Cardiac muscle cell (in vitro differentiated cells and primary cell): ENCODE measurements at regions not wholly inside any gene's neighbourhood (a gene's known extent, or its start where the extent isn't known, plus 50 kb on each side); places are given as distances from the start of the nearest gene placed in this dataset.

Experiments used
- DNase-seq, 2 donors: peaks; one replicate each; pipeline versions ENCODE4 v3.0.0 to v3.0.0-alpha.2; 2010 to 2017; ENCODE audit warnings: low read depth in 1 of 2, low spot score in 1 of 2
- H3K27ac ChIP-seq: fragments of 200-600 bp; sonication (generic); 2 replicates; pipeline ENCODE4 v1.5.1; 2016
- H3K27me3 ChIP-seq: fragments of 200-600 bp; sonication (generic); 2 replicates; pipeline ENCODE4 v1.6.0; 2016; ENCODE audit warnings: control low read depth
- H3K36me3 ChIP-seq: fragments of 200-600 bp; sonication (generic); 2 replicates; pipeline ENCODE4 v1.5.1; 2016; ENCODE audit warnings: control low read depth
- H3K4me1 ChIP-seq: fragments of 200-600 bp; sonication (generic); 2 replicates; pipeline ENCODE4 v1.8.1; 2017; ENCODE audit warnings: low read depth, mild to moderate bottlenecking, mixed run types
- H3K4me3 ChIP-seq: fragments of 200-600 bp; sonication (generic); 2 replicates; pipeline ENCODE4 v1.5.1; 2016; ENCODE audit warnings: mild to moderate bottlenecking
- H3K9me3 ChIP-seq: fragments of 200-600 bp; sonication (generic); 2 replicates; pipeline ENCODE4 v1.5.1; 2017; ENCODE audit warnings: low read depth, mild to moderate bottlenecking, control low read depth
- TF ChIP-seq, protein P1 (sequence below): IDR thresholded peaks from 2 replicates; pipeline ENCODE4 v1.5.1; 2012; ENCODE audit warnings: low read depth, mild to moderate bottlenecking, low read length

DNA sequence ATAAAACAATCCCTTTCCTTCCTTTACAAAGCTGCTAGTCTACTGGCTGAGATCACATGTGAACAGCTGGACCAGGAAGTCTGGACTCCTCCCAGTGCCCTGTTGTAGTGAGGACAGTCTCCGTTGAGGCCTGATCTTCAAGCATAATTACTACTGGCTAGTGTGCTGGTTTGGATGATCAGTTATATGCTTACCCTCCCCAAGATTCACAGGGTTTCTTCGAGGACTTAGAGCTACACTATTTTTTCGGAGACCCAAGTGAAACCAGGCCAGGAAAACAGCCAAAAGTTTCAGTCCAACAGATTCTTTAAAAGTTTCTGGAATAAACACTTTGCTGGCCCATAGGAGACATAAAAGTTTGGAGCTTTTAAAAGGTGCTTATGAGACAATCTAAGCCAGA, 194.9 kb upstream of the CDH11 start:
- DNase-seq, result no peak
- Histone ChIP-seq H3K27me3 (no peaks in the 10 kb centered on the region), H3K4me3 (no peak overlapping the region), H3K4me1 (peaks cover 17% of the 10 kb centered on the region), H3K27ac (no peak overlapping the region), H3K36me3 (no peaks in the 10 kb centered on the region), H3K9me3 (no peaks in the 10 kb centered on the region)
- TF ChIP-seq, protein P1, sequence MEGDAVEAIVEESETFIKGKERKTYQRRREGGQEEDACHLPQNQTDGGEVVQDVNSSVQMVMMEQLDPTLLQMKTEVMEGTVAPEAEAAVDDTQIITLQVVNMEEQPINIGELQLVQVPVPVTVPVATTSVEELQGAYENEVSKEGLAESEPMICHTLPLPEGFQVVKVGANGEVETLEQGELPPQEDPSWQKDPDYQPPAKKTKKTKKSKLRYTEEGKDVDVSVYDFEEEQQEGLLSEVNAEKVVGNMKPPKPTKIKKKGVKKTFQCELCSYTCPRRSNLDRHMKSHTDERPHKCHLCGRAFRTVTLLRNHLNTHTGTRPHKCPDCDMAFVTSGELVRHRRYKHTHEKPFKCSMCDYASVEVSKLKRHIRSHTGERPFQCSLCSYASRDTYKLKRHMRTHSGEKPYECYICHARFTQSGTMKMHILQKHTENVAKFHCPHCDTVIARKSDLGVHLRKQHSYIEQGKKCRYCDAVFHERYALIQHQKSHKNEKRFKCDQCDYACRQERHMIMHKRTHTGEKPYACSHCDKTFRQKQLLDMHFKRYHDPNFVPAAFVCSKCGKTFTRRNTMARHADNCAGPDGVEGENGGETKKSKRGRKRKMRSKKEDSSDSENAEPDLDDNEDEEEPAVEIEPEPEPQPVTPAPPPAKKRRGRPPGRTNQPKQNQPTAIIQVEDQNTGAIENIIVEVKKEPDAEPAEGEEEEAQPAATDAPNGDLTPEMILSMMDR, result no peak

GRCh38 chr16:65315081-65315780, 193.4 kb upstream of the CDH11 start:
- H3K4me1 ChIP-seq, result peaks cover 17% of the 10 kb centered on the region
- TF ChIP-seq, protein P1, result no peak
- no peaks in the 10 kb centered on the region for H3K27me3 ChIP-seq
- no peaks in the 10 kb centered on the region for H3K9me3 ChIP-seq
- no peak overlapping the region for H3K27ac ChIP-seq
- H3K36me3 ChIP-seq, result no peaks in the 10 kb centered on the region
- no peak overlapping the region for H3K4me3 ChIP-seq
- peak in 1 of 2 donors; percentile 66 for DNase-seq

DNA sequence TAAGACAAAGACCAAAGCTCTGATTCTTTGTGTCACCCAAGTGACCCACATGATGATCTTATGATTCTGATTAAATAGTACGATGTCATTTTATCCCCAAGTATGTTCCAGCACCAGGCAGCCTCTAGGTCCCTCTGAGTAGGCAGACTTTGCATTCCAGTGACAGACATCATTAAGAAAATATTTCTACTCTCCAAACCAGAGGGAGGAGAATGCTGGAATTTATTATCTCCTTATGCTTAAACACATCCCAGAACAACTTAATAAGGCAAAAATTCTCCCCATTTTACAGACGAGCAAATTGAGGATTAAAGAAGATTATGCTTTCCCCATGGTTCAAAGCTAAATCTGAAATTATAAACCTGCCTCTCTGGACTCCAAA, 192.8 kb upstream of the CDH11 start:
- TF ChIP-seq, protein P1, result no peak
- no peak for DNase-seq
- Histone ChIP-seq H3K27me3 (no peaks in the 10 kb centered on the region), H3K27ac (no peak overlapping the region), H3K9me3 (no peaks in the 10 kb centered on the region), H3K4me1 (peaks cover 11% of the 10 kb centered on the region), H3K4me3 (no peak overlapping the region), H3K36me3 (no peaks in the 10 kb centered on the region)

GRCh38 chr16:65313936-65314626, 192.2 kb upstream of the CDH11 start:
- peaks cover 8% of the 10 kb centered on the region for H3K4me1 ChIP-seq
- H3K27ac ChIP-seq, result no peak overlapping the region
- DNase-seq, result no peak
- H3K9me3 ChIP-seq, result no peaks in the 10 kb centered on the region
- TF ChIP-seq, protein P1, result no peak
- H3K36me3 ChIP-seq, result no peaks in the 10 kb centered on the region
- H3K4me3 ChIP-seq, result no peak overlapping the region
- H3K27me3 ChIP-seq, result no peaks in the 10 kb centered on the region

- Histone ChIP-seq H3K4me1 (no peaks in the 10 kb centered on the region), H3K27me3 (no peaks in the 10 kb centered on the region), H3K27ac (no peak overlapping the region), H3K4me3 (no peak overlapping the region), H3K36me3 (no peaks in the 10 kb centered on the region), H3K9me3 (no peaks in the 10 kb centered on the region)
- TF ChIP-seq, protein P1, result no peak
- DNase-seq, result peak in 1 of 2 donors; percentile 38
These were observed 190.9 kb upstream of the CDH11 start for GRCh38 chr16:65312795-65313194.
